ENCODE measurements at regions not wholly inside any gene's neighbourhood (a gene's known extent, or its start where the extent isn't known, plus 50 kb on each side); places are given as distances from the start of the nearest gene placed in this dataset.

- H3K4me1 ChIP-seq (replicated peaks in 1 of 4; ENCODE audit: control insufficient read depth in 3 of 4, insufficient read depth in 4 of 4, low read length in 3 of 4) = no peaks in the 10 kb centered on the region
- no peak overlapping the region for H3K14ac ChIP-seq (ENCODE audit: insufficient read length)
- H2BK5ac ChIP-seq (ENCODE audit: low read depth, low read length) = no peak overlapping the region
- H3K27ac ChIP-seq (ENCODE audit: low read depth, low read length) = no peak overlapping the region
- no peaks in the 10 kb centered on the region for H3K27me3 ChIP-seq (replicated peaks in 1 of 4; ENCODE audit: control insufficient read depth in 3 of 4, extremely low read depth in 1 of 4, insufficient read depth in 3 of 4, low read length in 3 of 4)
- WGBS, 2 experiments (ENCODE audit: extremely low coverage in 1 of 2, insufficient coverage in 1 of 2, insufficient read length in 1 of 2, insufficient replicate concordance in 2 of 2, low coverage in 1 of 2, low lambda C conversion rate in 2 of 2, missing lambda C conversion rate in 1 of 2) = 86% methylated on average over 4 of the region's 4 CpGs; no CpG with 5 or more reads in 1 of the 2 experiments
- no peaks in the 10 kb centered on the region for H3K79me2 ChIP-seq (ENCODE audit: control insufficient read depth in 1 of 2, insufficient read depth in 2 of 2, low read length in 2 of 2)
- no peak overlapping the region for H2BK12ac ChIP-seq (ENCODE audit: low read depth, low read length)
- CTCF ChIA-PET (ENCODE audit: partially characterized antibody) = interaction anchor here (1.9 kb wide), 1 partner anchor 17 kb away, joined by 4 read pairs; no protein-coding TSS in a partner anchor
- no peaks in the 10 kb centered on the region for H3K23me2 ChIP-seq (ENCODE audit: low read depth, low read length)
- H3K18ac ChIP-seq (ENCODE audit: extremely low read depth, low read length) = no peak overlapping the region
- H3K4me3 ChIP-seq (ENCODE audit: extremely low read depth in 1 of 4, insufficient read depth in 2 of 4, low read depth in 3 of 4, low read length in 4 of 4) = no peak overlapping the region
- no peak overlapping the region for H3K4me2 ChIP-seq (ENCODE audit: insufficient read depth in 1 of 2, low read depth in 2 of 2, low read length in 2 of 2)
- DNase-seq (ENCODE audit: low read depth in 1 of 2, low spot score in 2 of 2) = no peak
- H3K36me3 ChIP-seq (ENCODE audit: control insufficient read depth in 2 of 4, insufficient read depth in 4 of 4, low read length in 3 of 4) = no peaks in the 10 kb centered on the region
- H3K4ac ChIP-seq (replicated peaks; ENCODE audit: insufficient read length, low read depth, low read length) = no peak overlapping the region
- H2AFZ ChIP-seq (ENCODE audit: low read length) = no peak overlapping the region
- H3K79me1 ChIP-seq (ENCODE audit: low read depth, low read length) = no peaks in the 10 kb centered on the region
- H4K91ac ChIP-seq (replicated peaks; ENCODE audit: insufficient read length, low read length) = no peak overlapping the region
- H3K9ac ChIP-seq (replicated peaks in 1 of 4; ENCODE audit: extremely low read depth in 1 of 4, low read depth in 3 of 4, low read length in 3 of 4) = no peak overlapping the region
- H3K23ac ChIP-seq (ENCODE audit: insufficient read length) = no peak overlapping the region
- no peak overlapping the region for H3K56ac ChIP-seq (replicated peaks; ENCODE audit: insufficient read length, low read depth, low read length)
- no peak overlapping the region for H4K8ac ChIP-seq (ENCODE audit: extremely low read depth, insufficient read depth, low read length)
- POLR2A ChIA-PET (ENCODE audit: partially characterized antibody) = no interaction called here
- no peak for FAIRE-seq
- no peak overlapping the region for H2BK120ac ChIP-seq (replicated peaks; ENCODE audit: low read depth, low read length)
- no peaks in the 10 kb centered on the region for H4K20me1 ChIP-seq (replicated peaks in 1 of 2; ENCODE audit: control insufficient read depth in 1 of 2, insufficient read depth in 2 of 2, low read length in 2 of 2)
- no peak overlapping the region for H2BK15ac ChIP-seq (ENCODE audit: low read length)
- no peak overlapping the region for H2BK20ac ChIP-seq (ENCODE audit: low read length)
- H2AK5ac ChIP-seq (ENCODE audit: low read depth, low read length) = no peak overlapping the region
- H4K5ac ChIP-seq (ENCODE audit: insufficient read length, low read depth, low read length) = no peak overlapping the region
- H3K9me3 ChIP-seq (ENCODE audit: insufficient read depth in 2 of 2, low read depth in 1 of 2, low read length in 1 of 2) = no peaks in the 10 kb centered on the region
- TF ChIP-seq TEAD4 (IDR thresholded peaks at IDR 0.05; ENCODE audit: low read depth, low read length) (no peak), CBX5 (IDR thresholded peaks at IDR 0.05; ENCODE audit: low read depth, low read length) (no peak), SP1 (IDR thresholded peaks at IDR 0.05; ENCODE audit: low read depth, low read length) (no peak), SP4 (IDR thresholded peaks at IDR 0.05; ENCODE audit: low read length) (no peak), CTCF (IDR thresholded peaks at IDR 0.05; ENCODE audit: control extremely low read depth in 1 of 3, insufficient read depth in 1 of 3, low read depth in 1 of 3, low read length in 3 of 3) (no peak), KDM4A (IDR thresholded peaks at IDR 0.05; ENCODE audit: low read depth, low read length, severe bottlenecking) (no peak), POLR2A (IDR thresholded peaks at IDR 0.05; ENCODE audit: control extremely low read depth in 1 of 2, low read depth in 2 of 2, low read length in 2 of 2) (no peak), RFX5 (IDR thresholded peaks at IDR 0.05; ENCODE audit: borderline replicate concordance, low read depth, low read length) (no peak), ZNF274 (IDR thresholded peaks at IDR 0.05; ENCODE audit: borderline replicate concordance, extremely low read depth, low read length) (no peak), SP2 (IDR thresholded peaks at IDR 0.05; ENCODE audit: low read length) (no peak), MAX (IDR thresholded peaks at IDR 0.05) (no peak), ATF2 (IDR thresholded peaks at IDR 0.05; ENCODE audit: low read length) (no peak)
Observed at GRCh38 chr3:28933337-28933736, 347.5 kb upstream of the RBMS3 start.

Data from H1 (cell line).